ENCODE measurements at regions not wholly inside any gene's neighbourhood (a gene's known extent, or its start where the extent isn't known, plus 50 kb on each side); places are given as distances from the start of the nearest gene placed in this dataset.

GRCh38 chr1:168842916-168843315 is 113.9 kb upstream of the DPT start:
- TF ChIP-seq CTCF (IDR thresholded peaks at IDR 0.05) (no peak), POLR2A (IDR thresholded peaks at IDR 0.05) (no peak)

Measured in right lobe of liver (tissue), 4 donors.